K562 (cell line): ENCODE measurements at regions not wholly inside any gene's neighbourhood (a gene's known extent, or its start where the extent isn't known, plus 50 kb on each side); places are given as distances from the start of the nearest gene placed in this dataset.

Source experiments
- ATAC-seq: fragments of 200-7000 bp; cut with Tn5 transposase; 3 replicates; pipeline ENCODE4 v1.9.1; 2020; ENCODE audit warnings: moderate library complexity
- BruUV-seq: library from RNA; stranded (reverse); fragments of 400-500 nt; replicated peaks from 2 replicates; lab custom pipeline; 2021; lab: Mats Ljungman, UMichigan
- CTCF ChIA-PET: fragments of 300-600 bp; formaldehyde crosslinking; extraction: SDS; loops from one replicate; lab custom pipeline; 2021; ENCODE audit warnings: low intra/inter-chr PET ratio; lab: Yijun Ruan, JAX
- POLR2A ChIA-PET: fragments of 300-600, 350-650 bp; sonication (Branson Sonifier 250); formaldehyde crosslinking; extraction: SDS; loops from one replicate; lab custom pipeline; 2021; ENCODE audit warnings: antibody characterized with exemption, inconsistent platforms; lab: Yijun Ruan, JAX
- DNase-seq, 4 experiments: peaks; one replicate each; pipeline versions ENCODE4 v3.0.0 to v3.0.0-alpha.2; 2011 to 2018; ENCODE audit warnings: low spot score in 3 of 4, mixed read lengths in 3 of 4; ENCODE audit errors: extremely low read depth in 1 of 4
- FAIRE-seq: peaks from 2 replicates; lab custom pipeline; 2011; peaks lifted over from hg19 to GRCh38; lab: Jason Lieb, UNC
- H2AFZ ChIP-seq: 2 replicates; pipeline ENCODE4 v1.6.0; 2011; ENCODE audit warnings: low read depth, low read length, control low read depth, inconsistent platforms
- H3K27ac ChIP-seq: fragments of 200-600 bp; 3 replicates; pipeline ENCODE4 v1.8.0; 2011; ENCODE audit warnings: low read depth, mild to moderate bottlenecking, control low read depth, inconsistent platforms, low read length, moderate library complexity, mixed read lengths; ENCODE audit errors: extremely low read depth
- H3K27me3 ChIP-seq, 2 experiments: fragments of 300-600 bp in 1 of 2; 2 replicates in 1 of 2; 3 replicates in 1 of 2; pipeline versions ENCODE4 v1.6.0 to v1.8.0; 2011; ENCODE audit warnings: inconsistent platforms in 2 of 2, low read length in 2 of 2, mild to moderate bottlenecking in 1 of 2, mixed read lengths in 1 of 2, moderate library complexity in 1 of 2; ENCODE audit not compliant: control insufficient read depth in 2 of 2, insufficient read depth in 2 of 2
- H3K36me3 ChIP-seq: fragments of 300-600 bp; 3 replicates; pipeline ENCODE4 v1.8.0; 2011; ENCODE audit warnings: mild to moderate bottlenecking, low read length, inconsistent platforms; ENCODE audit not compliant: control insufficient read depth, insufficient read depth
- H3K4me1 ChIP-seq, 2 experiments: fragments of 200-600 bp in 1 of 2; replicated peaks in 1 of 2; 2 replicates in 1 of 2; 3 replicates in 1 of 2; pipeline versions ENCODE4 v1.5.1 to v1.8.0; 2011; ENCODE audit warnings: inconsistent platforms in 2 of 2, low read length in 2 of 2, mild to moderate bottlenecking in 1 of 2, mixed read lengths in 1 of 2, moderate library complexity in 1 of 2; ENCODE audit not compliant: control insufficient read depth in 2 of 2, insufficient read depth in 2 of 2
- H3K4me2 ChIP-seq: 2 replicates; pipeline ENCODE4 v1.6.1; 2011; ENCODE audit warnings: low read length, control low read depth, inconsistent platforms, mixed read lengths; ENCODE audit not compliant: insufficient read depth
- H3K4me3 ChIP-seq: fragments of 200-600 bp; sonication (generic), shearing (Covaris generic); 2 replicates; pipeline ENCODE4 v1.5.1; 2016; ENCODE audit warnings: control low read depth, inconsistent platforms
- H3K79me2 ChIP-seq: fragments of 200-600 bp; 3 replicates; pipeline ENCODE4 v1.8.0; 2011; ENCODE audit warnings: low read length, inconsistent platforms; ENCODE audit not compliant: control insufficient read depth, insufficient read depth
- H3K9ac ChIP-seq, 2 experiments: 2 replicates each; pipeline versions ENCODE4 v1.6.0 to v1.6.1; 2011; ENCODE audit warnings: low read depth in 2 of 2, low read length in 2 of 2, control low read depth in 1 of 2, inconsistent platforms in 1 of 2, mild to moderate bottlenecking in 1 of 2, mixed read lengths in 1 of 2; ENCODE audit not compliant: insufficient read depth in 1 of 2
- H3K9me1 ChIP-seq: one replicate; pipeline ENCODE4 v1.6.0; 2011; ENCODE audit warnings: inconsistent platforms, mild to moderate bottlenecking, low read length, moderate library complexity; ENCODE audit not compliant: control insufficient read depth, insufficient read depth
- H3K9me3 ChIP-seq: replicated peaks from 2 replicates; pipeline ENCODE4 v1.5.1; 2011; ENCODE audit warnings: low read depth, low read length, inconsistent platforms; ENCODE audit not compliant: control insufficient read depth, insufficient read depth
- H4K20me1 ChIP-seq: replicated peaks from 2 replicates; pipeline ENCODE4 v1.6.1; 2011; ENCODE audit warnings: low read length, inconsistent platforms, mixed read lengths; ENCODE audit not compliant: control insufficient read depth, insufficient read depth
- CHD7 ChIP-seq: fragments of 200-600 bp; sonication (generic); IDR thresholded peaks from one replicate; pipeline ENCODE4 v1.6.1; 2012; ENCODE audit warnings: mild to moderate bottlenecking, low read depth, low read length, inconsistent platforms
- CREB3 ChIP-seq: fragments of 450-650 bp; conservative IDR thresholded peaks from 2 replicates; pipeline ENCODE4 v1.6.1; 2016; ENCODE audit warnings: missing genetic modification characterization, low read depth, mild to moderate bottlenecking, missing compliant biosample characterization, moderate library complexity
- MITF ChIP-seq: IDR thresholded peaks from 2 replicates; pipeline ENCODE4 v1.6.1; 2014; ENCODE audit warnings: antibody characterized with exemption
- POLR3A ChIP-seq: IDR thresholded peaks from 2 replicates; pipeline ENCODE4 v1.6.1; 2011; ENCODE audit warnings: borderline replicate concordance, mild to moderate bottlenecking, moderate library complexity; ENCODE audit not compliant: insufficient read length, insufficient read depth; ENCODE audit errors: extremely low read depth
- WGBS: fragments of 100-300 bp; shearing (Covaris generic); methylation state at CpG from one replicate; pipeline ENCODE4 v1.1.6; 2016; ENCODE audit warnings: low coverage, mixed read lengths; ENCODE audit not compliant: insufficient coverage; ENCODE audit errors: missing lambda C conversion rate; 5-methylcytosine and 5-hydroxymethylcytosine counted together
- in situ Hi-C: fragments of 300-500 bp; cut with MboI; formaldehyde crosslinking; loops from 4 replicates; pipeline ENCODE4 v1.15.0; 2018; ENCODE audit warnings: inconsistent platforms, mixed read lengths
- intact Hi-C: fragments of 100-400 bp; cut with micrococcal nuclease; formaldehyde crosslinking; loops from 2 replicates; pipeline ENCODE4 v1.14.2; 2022

- Histone ChIP-seq H3K27ac (no peak overlapping the region), H3K4me2 (no peak overlapping the region), H3K4me1 (no peaks in the 10 kb centered on the region), H3K9ac (no peak overlapping the region), H4K20me1 (no peaks in the 10 kb centered on the region), H3K9me3 (no peaks in the 10 kb centered on the region), H3K9me1 (no peaks in the 10 kb centered on the region), H3K4me3 (no peak overlapping the region), H2AFZ (no peak overlapping the region), H3K36me3 (no peaks in the 10 kb centered on the region), H3K79me2 (no peaks in the 10 kb centered on the region), H3K27me3 (no peaks in the 10 kb centered on the region)
- DNase-seq: no peak
- intact Hi-C loops (no loop called here), in situ Hi-C loops (no loop called here)
- FAIRE-seq: no peak
- POLR2A ChIA-PET: no interaction called here
- no TSS peak for BruUV-seq
- no peak for ATAC-seq
- 3% methylated on average over 5 of the region's 5 CpGs for WGBS
- CTCF ChIA-PET: no interaction called here
- no peak for TF ChIP-seq MITF
- no peak for TF ChIP-seq POLR3A
- TF ChIP-seq CHD7: no peak
- TF ChIP-seq CREB3 (tag): no peak
Measured at GRCh38 chr14:21924479-21924878, 250.9 kb upstream of the OR4E1 start.
